GM21576 (cell line): ENCODE measurements at regions not wholly inside any gene's neighbourhood (a gene's known extent, or its start where the extent isn't known, plus 50 kb on each side); places are given as distances from the start of the nearest gene placed in this dataset.

Experiments
- ATAC-seq: cut with Tn5 transposase; IDR thresholded peaks from one replicate; pipeline ENCODE4 v1.9.1; 2021; ENCODE audit warnings: mild to moderate bottlenecking, moderate library complexity; ENCODE audit not compliant: unreplicated experiment

DNA sequence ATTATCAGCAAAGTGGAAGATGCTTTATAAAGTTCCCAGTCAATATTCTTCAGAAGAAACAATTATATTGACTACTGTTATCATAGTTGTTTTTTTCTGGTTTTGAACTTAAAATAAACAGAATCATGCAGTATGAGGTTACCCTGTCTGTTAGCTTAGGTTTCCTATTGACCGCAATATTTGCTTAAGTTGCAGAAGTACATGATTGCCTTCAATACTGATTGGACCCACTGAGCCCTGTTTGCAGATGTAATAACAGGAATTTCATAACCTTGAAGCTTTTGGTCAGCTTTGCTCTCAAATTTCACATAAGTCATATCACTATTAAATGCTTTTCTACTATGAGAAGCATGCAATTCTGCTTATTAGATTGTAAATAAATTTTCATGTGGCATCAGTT lies 229.1 kb upstream of the FSTL5 start:
- no peak for ATAC-seq

GRCh38 chr4:162366146-162366545 lies 202.3 kb upstream of the FSTL5 start:
- no peak for ATAC-seq

- no peak for ATAC-seq
Measured at GRCh38 chr4:162364651-162365050, 200.9 kb upstream of the FSTL5 start.

GRCh38 chr4:162360369-162361149 lies 196.8 kb upstream of the FSTL5 start:
- no peak for ATAC-seq

- no peak for ATAC-seq
Measured at GRCh38 chr4:162356181-162356580, 192.4 kb upstream of the FSTL5 start.

DNA sequence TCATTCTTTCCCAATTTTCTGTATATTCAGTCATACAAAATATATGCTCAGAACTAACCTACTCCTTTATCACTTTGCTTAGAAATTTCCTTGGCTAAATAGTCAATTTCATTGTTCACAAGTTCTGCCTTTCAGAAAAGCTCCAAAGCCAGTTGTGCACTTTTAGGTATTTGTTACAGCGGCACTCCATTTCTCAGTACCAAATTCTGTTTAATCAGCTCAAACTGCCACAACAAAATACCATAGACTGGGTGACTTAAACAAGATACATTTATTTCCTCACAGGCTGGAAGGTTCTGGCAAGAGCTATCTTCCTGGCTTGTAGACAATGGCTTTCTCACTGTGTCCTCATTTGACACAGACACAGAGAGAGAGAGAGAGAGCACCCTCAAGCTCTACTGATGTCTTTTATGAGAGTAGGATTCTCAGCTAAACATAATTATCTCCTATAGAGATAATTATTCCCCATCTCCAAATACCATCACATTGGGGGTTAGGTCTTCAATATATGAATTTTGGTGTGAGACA lies 188.8 kb upstream of the FSTL5 start:
- no peak for ATAC-seq

- ATAC-seq, result no peak
Measured at GRCh38 chr4:162350331-162350730, 186.5 kb upstream of the FSTL5 start.

GRCh38 chr4:162349395-162349794 lies 185.6 kb upstream of the FSTL5 start:
- no peak for ATAC-seq

- ATAC-seq, result no peak
Measured at GRCh38 chr4:162347842-162348213, 184.0 kb upstream of the FSTL5 start.

DNA sequence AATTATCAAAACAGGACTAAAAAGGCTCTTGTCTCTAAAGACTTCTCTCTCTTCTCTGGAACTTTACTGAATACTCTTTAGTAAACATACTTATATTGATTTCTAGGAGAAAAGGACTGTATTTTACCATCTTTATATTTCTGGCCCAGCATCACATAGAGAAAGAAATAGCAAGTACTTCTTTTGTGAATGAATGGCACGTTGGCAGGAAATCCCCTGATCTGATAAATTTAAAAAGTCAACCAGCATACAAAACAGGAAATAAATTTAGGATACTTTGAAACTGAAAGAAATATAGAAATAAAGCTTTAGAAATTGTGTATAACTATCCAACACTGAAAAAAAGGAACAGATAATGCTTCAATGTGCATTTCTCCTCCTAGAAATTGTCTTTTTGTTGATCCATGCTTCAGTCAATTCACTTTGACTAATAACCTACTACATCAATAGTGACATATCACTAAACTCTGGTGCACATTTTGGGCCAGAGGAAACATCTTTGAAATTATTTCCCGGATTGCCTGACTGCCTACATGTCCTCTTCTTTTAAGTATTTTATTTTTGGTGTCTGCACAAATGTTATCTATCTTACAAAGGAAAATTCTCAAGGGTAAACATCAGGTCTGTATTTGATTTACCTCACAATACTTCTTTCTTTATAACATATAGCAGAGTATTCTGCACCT lies 183.5 kb upstream of the FSTL5 start:
- no peak for ATAC-seq

GRCh38 chr4:162343967-162344366 lies 180.2 kb upstream of the FSTL5 start:
- ATAC-seq, result no peak

GRCh38 chr4:162341533-162341932 lies 177.7 kb upstream of the FSTL5 start:
- no peak for ATAC-seq

GRCh38 chr4:162323919-162324318 lies 160.1 kb upstream of the FSTL5 start:
- ATAC-seq, result no peak

- no peak for ATAC-seq
Measured at GRCh38 chr4:162322054-162322453, 158.3 kb upstream of the FSTL5 start.

GRCh38 chr4:162285753-162286152 lies 122.0 kb upstream of the FSTL5 start:
- ATAC-seq, result no peak

DNA sequence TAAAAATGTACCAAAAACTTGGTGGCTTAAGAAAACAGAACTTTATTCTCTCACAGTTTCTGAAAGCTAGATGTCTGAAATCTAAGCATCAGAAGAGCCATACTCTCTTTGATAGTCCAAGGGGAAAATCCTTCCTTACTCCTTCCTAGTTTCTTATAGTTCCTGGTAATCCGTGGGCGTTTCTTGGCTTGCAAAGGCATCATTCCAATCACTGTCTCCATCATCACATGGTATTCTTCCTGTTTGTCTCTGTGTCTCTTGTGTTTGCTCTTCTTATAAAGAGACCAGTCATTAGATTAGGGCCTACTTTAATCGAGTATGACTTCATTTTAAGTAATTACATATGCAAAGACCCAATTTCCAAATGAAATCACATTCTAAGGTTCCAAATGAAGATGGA lies 118.9 kb upstream of the FSTL5 start:
- no peak for ATAC-seq

DNA sequence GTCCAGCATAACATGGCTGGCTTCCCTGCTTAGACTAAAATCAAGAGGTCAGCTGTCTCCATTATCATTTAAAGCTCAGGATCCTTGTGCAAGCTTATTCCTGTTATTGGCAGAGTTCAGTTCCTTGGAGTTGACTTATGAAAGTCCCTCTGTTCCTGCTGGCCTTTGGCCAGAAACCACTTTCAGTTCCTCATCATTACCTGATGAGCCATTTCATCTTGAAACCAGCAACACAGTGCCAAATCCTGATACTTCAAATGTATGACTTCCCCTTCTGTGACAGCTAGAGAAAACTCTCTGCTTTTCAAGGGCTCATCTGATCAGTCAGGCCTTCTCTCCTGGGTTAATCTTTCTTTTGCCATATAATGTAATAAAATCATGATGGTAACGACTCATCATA lies 110.6 kb upstream of the FSTL5 start:
- peak; percentile 72 for ATAC-seq

DNA sequence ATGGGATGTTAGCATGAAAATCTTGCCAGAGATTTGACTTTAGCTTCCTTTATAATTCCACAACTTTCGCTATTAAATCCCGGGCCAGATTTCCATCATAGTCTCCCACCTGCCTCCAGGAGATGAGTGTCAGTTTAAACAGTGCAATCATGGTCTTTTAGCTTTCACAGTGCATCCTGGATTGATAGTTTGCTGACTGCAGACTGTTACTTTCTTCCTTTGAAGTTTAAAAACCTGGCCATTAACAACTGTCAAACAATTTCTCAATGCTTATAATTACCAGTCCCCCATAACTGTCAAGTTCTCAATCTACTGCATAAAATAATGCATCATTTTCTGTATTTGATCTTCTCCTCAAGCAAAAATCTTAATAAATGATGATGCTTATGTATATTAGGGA lies 108.4 kb upstream of the FSTL5 start:
- no peak for ATAC-seq

DNA sequence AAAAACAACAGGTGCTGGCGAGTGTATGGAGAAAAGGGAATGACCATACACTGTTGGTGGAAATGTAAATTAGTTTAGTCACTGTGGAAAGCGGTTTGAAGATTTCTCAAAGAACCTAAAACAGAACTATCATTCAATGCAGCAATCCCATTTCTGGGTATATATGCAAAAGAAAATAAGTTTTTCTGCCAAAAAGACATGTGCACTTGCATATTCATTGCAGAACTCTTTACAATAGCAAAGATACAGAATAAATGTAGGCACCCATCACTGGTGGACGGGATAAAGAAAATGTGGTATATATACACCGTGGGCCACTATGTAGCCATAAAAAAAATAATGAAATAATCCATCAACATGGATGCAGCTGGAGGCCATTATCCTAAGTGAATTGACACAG lies 105.1 kb upstream of the FSTL5 start:
- ATAC-seq, result no peak

GRCh38 chr4:162265802-162266201 lies 102.0 kb upstream of the FSTL5 start:
- ATAC-seq, result no peak

GRCh38 chr4:162245051-162245450 lies 81.3 kb upstream of the FSTL5 start:
- no peak for ATAC-seq

- no peak for ATAC-seq
Measured at GRCh38 chr4:162241857-162242256, 78.1 kb upstream of the FSTL5 start.
